Progenitor cell of endocrine pancreas (in vitro differentiated cells): ENCODE measurements at regions not wholly inside any gene's neighbourhood (a gene's known extent, or its start where the extent isn't known, plus 50 kb on each side); places are given as distances from the start of the nearest gene placed in this dataset.

Experiments used
- DNase-seq: peaks from one replicate; pipeline ENCODE4 v3.0.0; 2021; ENCODE audit warnings: low spot score; ENCODE audit not compliant: unreplicated experiment
- H3K27ac Mint-ChIP-seq: 2 replicates; pipeline ENCODE4 v1.8.0; 2021; ENCODE audit warnings: mild to moderate bottlenecking, moderate library complexity, mixed read lengths
- H3K27me3 Mint-ChIP-seq: 2 replicates; pipeline ENCODE4 v1.8.0; 2021; ENCODE audit warnings: mixed read lengths
- H3K36me3 Mint-ChIP-seq: 2 replicates; pipeline ENCODE4 v1.8.0; 2022; ENCODE audit warnings: mixed read lengths; ENCODE audit not compliant: insufficient read depth
- H3K4me1 Mint-ChIP-seq: 2 replicates; pipeline ENCODE4 v1.8.0; 2021; ENCODE audit warnings: low read depth, mixed read lengths
- H3K4me3 Mint-ChIP-seq: 2 replicates; pipeline ENCODE4 v1.8.0; 2021; ENCODE audit warnings: low read depth, mild to moderate bottlenecking, moderate library complexity, mixed read lengths
- H3K9me3 Mint-ChIP-seq: 2 replicates; pipeline ENCODE4 v1.8.0; 2021; ENCODE audit warnings: low read depth, mixed read lengths
- TF ChIP-seq, protein P1 (sequence below): fragments of 200-600 bp; sonication (generic); IDR thresholded peaks from one replicate; pipeline ENCODE4 v1.5.0; 2021; ENCODE audit warnings: antibody characterized with exemption, mild to moderate bottlenecking; ENCODE audit not compliant: unreplicated experiment

DNA sequence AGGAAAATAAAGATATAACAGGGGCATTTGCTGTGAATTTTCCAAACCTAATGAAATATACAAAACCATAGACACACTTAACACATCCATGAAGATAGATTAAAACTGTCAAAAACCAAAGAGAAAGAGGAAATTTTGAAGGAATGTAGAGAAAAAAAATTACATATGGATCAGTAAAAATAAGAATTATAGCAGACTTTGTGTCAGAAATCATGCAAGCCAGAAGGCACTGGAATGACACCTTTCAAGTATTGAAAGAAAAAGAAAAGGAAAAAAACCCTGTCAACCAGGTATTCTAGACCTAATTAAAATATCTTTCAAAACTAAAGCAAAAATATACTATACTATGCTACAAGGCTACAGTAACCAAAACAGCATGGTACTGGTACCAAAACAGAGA lies 125.8 kb upstream of the PALMD start:
- DNase-seq = no peak
- Mint-ChIP-seq H3K4me3 (no peak overlapping the region), H3K27ac (no peak overlapping the region), H3K9me3 (peaks cover 7% of the 10 kb centered on the region), H3K4me1 (peaks cover 2% of the 10 kb centered on the region), H3K27me3 (no peaks in the 10 kb centered on the region), H3K36me3 (no peaks in the 10 kb centered on the region)
- TF ChIP-seq, protein P1, sequence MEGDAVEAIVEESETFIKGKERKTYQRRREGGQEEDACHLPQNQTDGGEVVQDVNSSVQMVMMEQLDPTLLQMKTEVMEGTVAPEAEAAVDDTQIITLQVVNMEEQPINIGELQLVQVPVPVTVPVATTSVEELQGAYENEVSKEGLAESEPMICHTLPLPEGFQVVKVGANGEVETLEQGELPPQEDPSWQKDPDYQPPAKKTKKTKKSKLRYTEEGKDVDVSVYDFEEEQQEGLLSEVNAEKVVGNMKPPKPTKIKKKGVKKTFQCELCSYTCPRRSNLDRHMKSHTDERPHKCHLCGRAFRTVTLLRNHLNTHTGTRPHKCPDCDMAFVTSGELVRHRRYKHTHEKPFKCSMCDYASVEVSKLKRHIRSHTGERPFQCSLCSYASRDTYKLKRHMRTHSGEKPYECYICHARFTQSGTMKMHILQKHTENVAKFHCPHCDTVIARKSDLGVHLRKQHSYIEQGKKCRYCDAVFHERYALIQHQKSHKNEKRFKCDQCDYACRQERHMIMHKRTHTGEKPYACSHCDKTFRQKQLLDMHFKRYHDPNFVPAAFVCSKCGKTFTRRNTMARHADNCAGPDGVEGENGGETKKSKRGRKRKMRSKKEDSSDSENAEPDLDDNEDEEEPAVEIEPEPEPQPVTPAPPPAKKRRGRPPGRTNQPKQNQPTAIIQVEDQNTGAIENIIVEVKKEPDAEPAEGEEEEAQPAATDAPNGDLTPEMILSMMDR = no peak

DNA sequence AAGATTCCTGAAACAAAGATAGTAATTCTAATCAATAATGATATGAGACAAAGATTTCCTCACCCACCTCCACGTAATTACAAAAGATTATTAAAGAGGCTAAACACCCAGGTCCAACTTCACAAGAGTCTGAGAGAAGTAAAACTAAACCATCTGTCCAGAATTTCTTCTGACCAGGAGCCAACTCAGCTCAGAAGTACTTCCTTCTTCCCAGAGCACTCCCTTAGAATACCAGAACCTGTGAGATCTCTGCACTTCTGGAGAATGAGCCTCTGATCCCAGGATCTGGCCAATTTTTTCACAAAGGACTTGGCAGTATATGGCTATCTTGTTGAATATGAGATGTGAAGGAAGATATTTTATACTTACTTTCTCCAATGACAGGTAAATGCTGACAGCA lies 120.6 kb upstream of the PALMD start:
- H3K27ac Mint-ChIP-seq = no peak overlapping the region
- H3K36me3 Mint-ChIP-seq = no peaks in the 10 kb centered on the region
- peaks cover 13% of the 10 kb centered on the region for H3K4me1 Mint-ChIP-seq
- H3K9me3 Mint-ChIP-seq = no peaks in the 10 kb centered on the region
- no peak overlapping the region for H3K4me3 Mint-ChIP-seq
- TF ChIP-seq, protein P1 = no peak
- DNase-seq = no peak
- no peaks in the 10 kb centered on the region for H3K27me3 Mint-ChIP-seq

DNA sequence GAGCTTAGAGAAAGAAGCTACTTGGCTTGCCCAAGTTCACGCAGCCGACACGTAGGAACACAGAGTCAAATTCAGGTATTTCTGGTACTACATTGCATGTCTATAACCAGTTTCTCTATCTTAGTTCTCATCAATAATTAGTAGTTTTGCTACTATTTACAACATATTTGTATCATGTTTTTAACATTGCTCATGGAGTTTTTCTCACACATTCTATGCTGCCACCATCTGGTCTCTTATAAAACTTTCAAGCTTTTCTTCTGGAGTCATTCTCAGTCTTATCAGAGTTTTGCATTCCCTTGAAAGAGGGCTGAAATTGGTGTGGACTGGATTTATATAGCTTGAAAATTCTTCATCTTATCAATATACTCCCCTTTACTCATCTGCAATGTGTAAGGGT lies 118.8 kb upstream of the PALMD start:
- TF ChIP-seq, protein P1 = peak; percentile 40
- H3K4me1 Mint-ChIP-seq = peaks cover 28% of the 10 kb centered on the region
- no peak overlapping the region for H3K4me3 Mint-ChIP-seq
- H3K9me3 Mint-ChIP-seq = no peaks in the 10 kb centered on the region
- DNase-seq = no peak
- H3K36me3 Mint-ChIP-seq = no peaks in the 10 kb centered on the region
- H3K27me3 Mint-ChIP-seq = no peaks in the 10 kb centered on the region
- H3K27ac Mint-ChIP-seq = no peak overlapping the region

DNA sequence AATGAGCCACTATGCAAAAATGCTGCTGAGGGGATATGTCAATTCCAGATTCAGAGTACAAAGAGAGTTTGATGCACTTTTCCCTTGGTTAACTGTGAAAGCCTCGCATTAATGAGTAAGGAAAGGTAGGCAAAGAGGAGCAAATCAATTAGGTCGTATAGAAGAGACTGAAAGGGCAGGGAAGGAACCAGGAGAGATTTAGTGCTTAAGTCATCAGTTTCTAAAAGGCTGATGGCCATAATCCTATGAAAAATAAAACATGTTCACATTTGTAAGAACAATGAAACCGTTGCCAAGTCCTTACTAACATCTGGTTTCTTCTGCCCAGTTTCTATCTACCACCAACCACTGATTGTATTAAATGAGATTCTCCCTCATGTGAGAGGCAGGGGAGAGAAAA lies 118.4 kb upstream of the PALMD start:
- H3K4me3 Mint-ChIP-seq = no peak overlapping the region
- DNase-seq = no peak
- no peaks in the 10 kb centered on the region for H3K9me3 Mint-ChIP-seq
- H3K27ac Mint-ChIP-seq = peak overlapping the region; percentile 67
- H3K36me3 Mint-ChIP-seq = no peaks in the 10 kb centered on the region
- H3K27me3 Mint-ChIP-seq = no peaks in the 10 kb centered on the region
- peaks cover 32% of the 10 kb centered on the region for H3K4me1 Mint-ChIP-seq
- TF ChIP-seq, protein P1 = no peak

DNA sequence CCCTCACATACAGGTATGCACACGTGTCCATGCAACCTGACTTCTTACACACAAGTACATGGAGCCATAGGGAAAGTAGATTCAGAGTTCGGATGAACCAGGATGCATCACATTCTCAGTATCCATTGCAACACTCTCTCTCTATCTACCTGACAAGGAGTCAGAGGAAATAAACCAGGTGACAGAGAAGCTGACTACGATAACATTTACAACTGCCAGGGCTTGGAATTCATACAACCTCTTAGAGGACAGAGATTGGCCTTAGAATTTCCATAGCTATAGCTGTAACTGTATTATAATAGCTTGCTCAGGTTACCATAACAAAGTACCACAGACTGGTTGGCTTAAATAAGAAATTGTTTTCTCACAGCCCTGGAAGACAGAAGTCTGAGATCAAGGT lies 116.9 kb upstream of the PALMD start:
- H3K4me3 Mint-ChIP-seq = no peak overlapping the region
- TF ChIP-seq, protein P1 = no peak
- no peak for DNase-seq
- no peaks in the 10 kb centered on the region for H3K27me3 Mint-ChIP-seq
- peaks cover 37% of the 10 kb centered on the region for H3K4me1 Mint-ChIP-seq
- no peak overlapping the region for H3K27ac Mint-ChIP-seq
- no peaks in the 10 kb centered on the region for H3K9me3 Mint-ChIP-seq
- H3K36me3 Mint-ChIP-seq = no peaks in the 10 kb centered on the region
